ENCODE measurements at regions not wholly inside any gene's neighbourhood (a gene's known extent, or its start where the extent isn't known, plus 50 kb on each side); places are given as distances from the start of the nearest gene placed in this dataset.

DNA sequence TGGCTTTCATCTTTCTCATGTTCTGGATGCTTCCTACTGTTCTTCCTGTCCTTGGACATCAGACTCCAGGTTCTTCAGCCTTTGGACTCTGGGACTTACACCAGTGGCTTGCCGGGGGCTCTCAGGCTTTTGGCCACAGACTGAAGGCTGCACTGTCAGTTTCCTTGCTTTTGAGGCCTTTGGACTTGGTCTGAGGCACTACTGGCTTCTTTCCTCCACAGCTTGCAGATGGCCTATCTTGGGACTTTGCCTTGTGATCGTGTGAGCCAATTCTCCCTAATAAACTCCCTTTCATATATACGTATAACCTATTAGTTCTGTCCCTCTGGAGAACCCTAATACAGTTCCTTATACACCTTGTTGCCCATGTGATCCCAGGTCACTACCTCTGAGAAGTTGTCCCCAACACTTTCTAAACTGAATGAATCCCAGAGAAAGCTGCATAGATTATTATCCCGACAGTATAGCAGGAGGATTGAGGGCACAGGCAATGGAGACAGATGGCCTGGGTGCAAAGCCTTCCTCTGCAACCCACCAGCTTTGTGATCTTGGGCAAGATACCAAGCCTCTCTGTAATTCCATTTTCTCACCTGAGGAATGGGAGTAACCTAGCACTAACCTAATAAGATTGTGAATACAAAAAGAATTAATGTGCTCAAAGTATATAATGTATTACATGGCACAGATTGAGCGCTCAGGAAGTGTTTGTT is 449.6 kb upstream of the BRINP1 start:
- ChIA-PET POLR2A (no interaction called here), CTCF (no interaction called here)
- TF ChIP-seq, protein P1, sequence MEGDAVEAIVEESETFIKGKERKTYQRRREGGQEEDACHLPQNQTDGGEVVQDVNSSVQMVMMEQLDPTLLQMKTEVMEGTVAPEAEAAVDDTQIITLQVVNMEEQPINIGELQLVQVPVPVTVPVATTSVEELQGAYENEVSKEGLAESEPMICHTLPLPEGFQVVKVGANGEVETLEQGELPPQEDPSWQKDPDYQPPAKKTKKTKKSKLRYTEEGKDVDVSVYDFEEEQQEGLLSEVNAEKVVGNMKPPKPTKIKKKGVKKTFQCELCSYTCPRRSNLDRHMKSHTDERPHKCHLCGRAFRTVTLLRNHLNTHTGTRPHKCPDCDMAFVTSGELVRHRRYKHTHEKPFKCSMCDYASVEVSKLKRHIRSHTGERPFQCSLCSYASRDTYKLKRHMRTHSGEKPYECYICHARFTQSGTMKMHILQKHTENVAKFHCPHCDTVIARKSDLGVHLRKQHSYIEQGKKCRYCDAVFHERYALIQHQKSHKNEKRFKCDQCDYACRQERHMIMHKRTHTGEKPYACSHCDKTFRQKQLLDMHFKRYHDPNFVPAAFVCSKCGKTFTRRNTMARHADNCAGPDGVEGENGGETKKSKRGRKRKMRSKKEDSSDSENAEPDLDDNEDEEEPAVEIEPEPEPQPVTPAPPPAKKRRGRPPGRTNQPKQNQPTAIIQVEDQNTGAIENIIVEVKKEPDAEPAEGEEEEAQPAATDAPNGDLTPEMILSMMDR (IDR thresholded peaks at IDR 0.05; ENCODE audit: control extremely low read depth, extremely low read depth, low read depth, missing control alignments): no peak
- DNase-seq (ENCODE audit: extremely low spot score): no peak

GRCh38 chr9:119810645-119811429 is 441.6 kb upstream of the BRINP1 start:
- DNase-seq (ENCODE audit: extremely low spot score): no peak
- POLR2A ChIA-PET: no interaction called here
- CTCF ChIA-PET: no interaction called here
- TF ChIP-seq, protein P1 (IDR thresholded peaks at IDR 0.05; ENCODE audit: control extremely low read depth, extremely low read depth, low read depth, missing control alignments): no peak

GRCh38 chr9:119803679-119804078 is 434.4 kb upstream of the BRINP1 start:
- no peak for DNase-seq (ENCODE audit: extremely low spot score)
- POLR2A ChIA-PET: no interaction called here
- CTCF ChIA-PET: no interaction called here
- TF ChIP-seq, protein P1 (IDR thresholded peaks at IDR 0.05; ENCODE audit: control extremely low read depth, extremely low read depth, low read depth, missing control alignments): no peak

- TF ChIP-seq, protein P1 (IDR thresholded peaks at IDR 0.05; ENCODE audit: control extremely low read depth, extremely low read depth, low read depth, missing control alignments): no peak
- CTCF ChIA-PET: no interaction called here
- DNase-seq (ENCODE audit: extremely low spot score): no peak
- POLR2A ChIA-PET: no interaction called here
Observed at GRCh38 chr9:119802621-119803020, 433.4 kb upstream of the BRINP1 start.

- DNase-seq (ENCODE audit: extremely low spot score): no peak
- TF ChIP-seq, protein P1 (IDR thresholded peaks at IDR 0.05; ENCODE audit: control extremely low read depth, extremely low read depth, low read depth, missing control alignments): no peak
- ChIA-PET CTCF (no interaction called here), POLR2A (no interaction called here)
Observed at GRCh38 chr9:119802133-119802532, 432.9 kb upstream of the BRINP1 start.

DNA sequence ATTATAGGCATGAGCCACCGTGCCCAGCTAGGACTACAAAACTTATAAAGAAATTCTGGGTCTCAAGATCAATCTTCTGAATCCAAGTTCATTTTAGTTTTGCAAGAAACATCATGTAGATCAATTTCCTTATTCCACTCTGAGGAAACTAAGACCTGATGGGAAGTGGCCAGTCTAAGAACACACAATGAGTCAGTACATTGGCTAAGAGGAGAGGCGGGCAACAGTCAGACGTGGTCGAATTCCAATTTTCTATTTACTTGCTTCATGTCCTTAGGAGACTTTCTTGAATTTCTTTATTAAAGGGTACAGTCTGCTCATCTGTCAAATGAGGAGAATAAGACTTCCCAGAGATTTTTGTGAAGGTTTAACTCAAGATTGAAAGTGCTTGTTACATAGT is 432.1 kb upstream of the BRINP1 start:
- TF ChIP-seq, protein P1 (IDR thresholded peaks at IDR 0.05; ENCODE audit: control extremely low read depth, extremely low read depth, low read depth, missing control alignments): no peak
- POLR2A ChIA-PET: no interaction called here
- DNase-seq (ENCODE audit: extremely low spot score): no peak
- CTCF ChIA-PET: no interaction called here
